Pancreas (tissue), 10 donors: ENCODE measurements at regions not wholly inside any gene's neighbourhood (a gene's known extent, or its start where the extent isn't known, plus 50 kb on each side); places are given as distances from the start of the nearest gene placed in this dataset.
A peak's percentile ranks its signal among the peaks of the same experiment; 100 is the strongest.

Experiments used
- ATAC-seq, 4 donors: fragments of 200-7000 bp; cut with Tn5 transposase; one replicate each; pipeline versions ENCODE4 v1.8.0 to v1.9.1; 2020; ENCODE audit warnings: mild to moderate bottlenecking in 4 of 4, moderate library complexity in 4 of 4
- DNase-seq, 6 donors: peaks; one replicate each; pipeline ENCODE4 v3.0.0-alpha.2; 2020
- FAIRE-seq: peaks from 2 replicates; lab custom pipeline; 2012; peaks lifted over from hg19 to GRCh38; lab: Jason Lieb, UNC
- H3K27ac ChIP-seq, 4 donors: fragments of 200-600 bp; sonication (generic); 1 replicate in 3 of 4; 2 replicates in 1 of 4; pipeline versions ENCODE4 v1.5.0 to v1.8.0; 2020
- H3K27me3 ChIP-seq, 4 donors: fragments of 200-600 bp; one replicate each; pipeline ENCODE4 v1.8.0; 2021
- H3K36me3 ChIP-seq, 3 donors: fragments of 200-600 bp; sonication (generic) in 1 of 3; one replicate each; pipeline versions ENCODE4 v1.5.0 to v1.8.0; 2020 to 2021
- H3K4me1 ChIP-seq, 3 donors: fragments of 200-600 bp; one replicate each; pipeline ENCODE4 v1.8.0; 2021
- H3K4me3 ChIP-seq, 4 donors: fragments of 200-600 bp; sonication (generic) in 2 of 4; one replicate each; pipeline versions ENCODE4 v1.5.0 to v1.8.0; 2020 to 2021
- H3K9me3 ChIP-seq, 4 donors: fragments of 200-600 bp; one replicate each; pipeline ENCODE4 v1.8.0; 2021
- WGBS, 2 donors: extraction: QIAGEN DNeasy Blood & Tissue Kit; methylation state at CpG; one replicate each; pipeline ENCODE4 v1.1.7; 2013; 5-methylcytosine and 5-hydroxymethylcytosine counted together
- intact Hi-C, 3 donors: fragments of 100-400 bp; cut with DNase I; formaldehyde crosslinking; loops; one replicate each; pipeline versions ENCODE4 v1.11.1 to v1.14.2; 2022
- TF ChIP-seq, protein P1 (sequence below), 4 donors: fragments of 200-600 bp; sonication (generic) in 3 of 4; IDR thresholded peaks; one replicate each; pipeline versions ENCODE4 v1.5.0 to v1.8.0; 2021; ENCODE audit warnings: antibody characterized with exemption in 4 of 4
- donor health status: healthy with polysubstance abuse.
- donor health status: DM: no; HTN: no; CAD: no; lungs with moderate emphysema.
- donor health status: DM: no; HTN: no; CAD: no.
- donor health status: control.
- donor health status: control.
- donor health status: Bipolar disorder and iron deficiency.
- donor health status: DM: yes; HTN: yes; CAD: no.
- donor health status: DM: no; HTN: no; CAD: no.
- donor health status: DM: no; HTN: no; CAD: no.
- donor health status: DM: yes; HTN: yes; CAD: no.

DNA sequence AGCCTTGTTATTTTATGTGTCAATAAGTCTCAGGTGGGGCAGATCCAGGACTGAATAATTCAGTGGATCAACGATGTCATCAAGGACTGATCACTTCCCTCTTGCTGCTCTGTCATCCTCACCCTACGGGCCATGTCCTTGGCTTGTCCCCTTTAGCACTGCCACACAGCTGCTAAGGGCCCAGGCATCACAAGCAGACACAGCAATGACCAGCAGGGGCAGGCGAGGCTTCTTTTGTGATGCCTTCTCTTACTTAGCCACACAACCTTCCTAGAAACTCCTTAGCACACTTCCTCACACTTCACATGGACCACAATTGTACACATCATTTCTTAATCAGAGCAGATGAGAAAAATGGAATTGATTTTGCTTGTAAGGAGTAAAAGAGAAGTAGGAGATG lies 356.3 kb upstream of the SOX9 start:
- H3K4me1 ChIP-seq, result no peaks in the 10 kb centered on the region
- DNase-seq (peak in 1 of 6 donors; percentile 19), FAIRE-seq (no peak), ATAC-seq (peak in 2 of 4 donors; percentile 60 to 66)
- no peak overlapping the region for H3K4me3 ChIP-seq
- no peaks in the 10 kb centered on the region for H3K27me3 ChIP-seq
- H3K9me3 ChIP-seq, result no peaks in the 10 kb centered on the region
- H3K36me3 ChIP-seq, result no peaks in the 10 kb centered on the region
- intact Hi-C loops, result no loop called here
- TF ChIP-seq, protein P1, sequence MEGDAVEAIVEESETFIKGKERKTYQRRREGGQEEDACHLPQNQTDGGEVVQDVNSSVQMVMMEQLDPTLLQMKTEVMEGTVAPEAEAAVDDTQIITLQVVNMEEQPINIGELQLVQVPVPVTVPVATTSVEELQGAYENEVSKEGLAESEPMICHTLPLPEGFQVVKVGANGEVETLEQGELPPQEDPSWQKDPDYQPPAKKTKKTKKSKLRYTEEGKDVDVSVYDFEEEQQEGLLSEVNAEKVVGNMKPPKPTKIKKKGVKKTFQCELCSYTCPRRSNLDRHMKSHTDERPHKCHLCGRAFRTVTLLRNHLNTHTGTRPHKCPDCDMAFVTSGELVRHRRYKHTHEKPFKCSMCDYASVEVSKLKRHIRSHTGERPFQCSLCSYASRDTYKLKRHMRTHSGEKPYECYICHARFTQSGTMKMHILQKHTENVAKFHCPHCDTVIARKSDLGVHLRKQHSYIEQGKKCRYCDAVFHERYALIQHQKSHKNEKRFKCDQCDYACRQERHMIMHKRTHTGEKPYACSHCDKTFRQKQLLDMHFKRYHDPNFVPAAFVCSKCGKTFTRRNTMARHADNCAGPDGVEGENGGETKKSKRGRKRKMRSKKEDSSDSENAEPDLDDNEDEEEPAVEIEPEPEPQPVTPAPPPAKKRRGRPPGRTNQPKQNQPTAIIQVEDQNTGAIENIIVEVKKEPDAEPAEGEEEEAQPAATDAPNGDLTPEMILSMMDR (IDR thresholded peaks at IDR 0.05), result peak in 1 of 4 donors; percentile 11
- WGBS, 2 donors, result 59 to 63% methylated on average over 3 of the region's 3 CpGs
- H3K27ac ChIP-seq, result no peak overlapping the region

DNA sequence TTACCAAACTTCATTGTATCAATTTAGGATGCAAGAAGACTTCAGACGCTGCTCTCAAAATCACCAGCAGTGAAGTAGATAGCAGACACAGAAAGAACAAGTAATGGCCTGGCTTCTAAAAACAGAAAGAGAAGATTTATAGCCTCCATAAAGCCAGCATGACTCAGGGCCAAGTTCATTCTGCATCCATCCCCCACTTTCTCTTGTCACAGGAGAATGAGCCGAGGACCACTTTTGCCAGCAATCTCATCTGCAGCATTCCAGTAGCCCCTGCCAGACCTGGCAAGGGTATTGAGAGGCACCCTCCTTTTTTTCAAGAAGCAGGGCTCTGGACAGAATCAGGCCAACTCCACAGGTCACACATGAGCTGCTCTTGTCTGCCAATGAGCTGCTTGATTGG lies 355.4 kb upstream of the SOX9 start:
- DNase-seq (no peak), FAIRE-seq (no peak), ATAC-seq (no peak)
- Histone ChIP-seq H3K36me3 (no peaks in the 10 kb centered on the region), H3K9me3 (no peaks in the 10 kb centered on the region), H3K27ac (no peak overlapping the region), H3K27me3 (no peaks in the 10 kb centered on the region), H3K4me1 (no peaks in the 10 kb centered on the region), H3K4me3 (no peak overlapping the region)
- TF ChIP-seq, protein P1 (IDR thresholded peaks at IDR 0.05), result no peak
- intact Hi-C loops, result no loop called here
- WGBS, 2 donors, result 70 to 83% methylated on average over 2 of the region's 2 CpGs

DNA sequence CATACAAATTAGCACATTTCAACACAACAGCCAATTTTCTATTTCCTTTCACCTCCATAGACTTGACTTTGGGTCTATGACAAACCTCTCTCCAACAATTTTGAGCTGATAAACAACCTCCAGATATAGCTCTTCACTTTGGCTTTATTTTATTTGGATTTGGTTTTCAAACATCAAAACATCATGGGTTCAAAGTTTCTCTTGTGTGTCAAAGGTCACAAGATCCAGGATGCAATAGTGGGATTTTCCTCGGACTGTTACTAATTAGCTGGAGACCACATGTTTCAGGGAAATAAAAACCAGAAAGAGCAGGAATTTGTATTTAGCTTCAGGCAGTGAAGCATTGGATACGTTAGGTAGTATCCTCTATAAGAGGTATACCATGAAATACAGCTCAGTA lies 351.0 kb upstream of the SOX9 start:
- ATAC-seq (no peak), FAIRE-seq (no peak), DNase-seq (no peak)
- Histone ChIP-seq H3K27ac (no peak overlapping the region), H3K4me3 (no peak overlapping the region), H3K36me3 (no peaks in the 10 kb centered on the region), H3K9me3 (no peaks in the 10 kb centered on the region), H3K4me1 (no peaks in the 10 kb centered on the region), H3K27me3 (no peaks in the 10 kb centered on the region)
- TF ChIP-seq, protein P1 (IDR thresholded peaks at IDR 0.05), result no peak
- 79 to 80% methylated on average over 2 of the region's 2 CpGs for WGBS, 2 donors
- intact Hi-C loops, result no loop called here

DNA sequence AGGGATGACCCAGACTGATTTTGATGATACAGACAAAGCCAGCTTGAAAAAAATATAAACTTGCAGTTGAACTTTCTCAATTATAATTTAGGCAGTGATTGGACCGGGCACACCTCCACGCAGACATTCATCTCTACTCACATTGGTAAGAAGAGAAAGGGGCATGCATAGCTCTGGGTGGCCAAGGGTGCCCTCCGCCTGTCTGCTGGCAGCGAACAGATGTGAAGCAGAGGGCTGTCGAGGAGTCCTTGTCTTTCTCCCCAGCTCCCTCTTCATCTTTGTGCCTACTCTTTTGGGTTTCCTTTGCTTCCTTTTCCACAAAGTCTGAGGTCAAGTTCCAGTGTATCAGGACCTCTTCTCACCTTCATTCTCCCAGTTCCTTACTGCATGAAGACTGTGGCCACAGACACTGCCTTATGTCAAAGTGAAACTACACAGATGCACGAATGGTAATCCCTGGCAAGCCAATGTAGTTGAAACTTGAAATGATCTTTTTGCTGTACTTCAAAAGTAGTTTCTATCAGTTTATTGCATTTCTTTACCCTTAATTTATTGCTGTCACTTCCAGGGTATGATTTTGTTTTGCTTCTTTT lies 343.7 kb upstream of the SOX9 start:
- FAIRE-seq, result no peak
- 89 to 95% methylated on average over 6 of the region's 6 CpGs for WGBS, 2 donors
- H3K4me1 ChIP-seq, result no peaks in the 10 kb centered on the region
- ATAC-seq, result no peak
- TF ChIP-seq, protein P1 (IDR thresholded peaks at IDR 0.05), result no peak
- no peak overlapping the region for H3K27ac ChIP-seq
- no peak overlapping the region for H3K4me3 ChIP-seq
- H3K27me3 ChIP-seq, result no peaks in the 10 kb centered on the region
- no peaks in the 10 kb centered on the region for H3K36me3 ChIP-seq
- no peak for DNase-seq
- intact Hi-C loops, result no loop called here
- H3K9me3 ChIP-seq, result no peaks in the 10 kb centered on the region

DNA sequence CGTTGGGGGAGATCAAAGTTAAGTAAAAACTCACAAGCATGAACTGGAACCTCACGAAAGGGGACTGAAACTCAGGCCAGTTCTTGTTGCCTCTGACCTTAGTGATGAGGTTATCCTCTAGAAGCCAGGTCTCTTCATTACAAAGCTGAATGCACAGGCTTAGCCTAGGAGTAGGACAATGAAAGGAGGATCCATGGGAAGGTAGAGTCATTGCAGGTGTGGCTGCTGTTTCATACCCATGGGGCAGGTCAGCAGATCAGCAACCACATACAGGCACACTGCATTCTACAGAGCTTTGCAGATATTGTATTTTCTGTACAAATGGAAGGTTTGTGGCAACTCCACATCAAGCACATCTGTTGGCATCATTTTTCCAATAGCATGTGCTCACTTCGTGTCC lies 341.3 kb upstream of the SOX9 start:
- intact Hi-C loops, result no loop called here
- no peaks in the 10 kb centered on the region for H3K4me1 ChIP-seq
- no peaks in the 10 kb centered on the region for H3K27me3 ChIP-seq
- H3K4me3 ChIP-seq, result no peak overlapping the region
- 84 to 87% methylated on average over 3 of the region's 3 CpGs for WGBS, 2 donors
- TF ChIP-seq, protein P1 (IDR thresholded peaks at IDR 0.05), result no peak
- ATAC-seq, result no peak
- no peak for FAIRE-seq
- no peaks in the 10 kb centered on the region for H3K36me3 ChIP-seq
- H3K9me3 ChIP-seq, result no peaks in the 10 kb centered on the region
- no peak for DNase-seq
- H3K27ac ChIP-seq, result no peak overlapping the region
